NCI-H1092 treated with DMSO at 0.1 percent for 48 hours (cell line): ENCODE measurements at regions not wholly inside any gene's neighbourhood (a gene's known extent, or its start where the extent isn't known, plus 50 kb on each side); places are given as distances from the start of the nearest gene placed in this dataset.

Experiments used
- DNase-seq: peaks from one replicate; lab custom pipeline; 2025; lab: John Stamatoyannopoulos, UW

DNA sequence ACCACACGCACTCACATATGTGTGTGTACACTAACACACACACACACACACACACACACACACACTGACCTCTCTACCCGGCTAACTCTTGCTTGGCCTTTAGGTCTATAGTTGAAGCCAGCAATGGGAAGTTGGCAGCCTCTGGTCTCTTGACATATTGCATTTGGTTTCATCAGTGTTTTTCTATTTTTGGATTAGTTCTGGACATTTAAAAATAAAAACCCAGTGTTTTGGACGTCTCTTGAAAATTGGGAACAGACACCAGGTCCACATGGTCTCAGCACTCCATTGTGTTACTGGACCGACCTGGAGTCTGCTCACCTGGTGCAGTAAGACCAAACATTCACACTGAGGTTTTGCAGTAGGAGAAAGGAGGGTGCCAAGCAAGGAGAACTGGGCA is 50.4 kb upstream of the AFF3 start:
- DNase-seq: no peak

DNA sequence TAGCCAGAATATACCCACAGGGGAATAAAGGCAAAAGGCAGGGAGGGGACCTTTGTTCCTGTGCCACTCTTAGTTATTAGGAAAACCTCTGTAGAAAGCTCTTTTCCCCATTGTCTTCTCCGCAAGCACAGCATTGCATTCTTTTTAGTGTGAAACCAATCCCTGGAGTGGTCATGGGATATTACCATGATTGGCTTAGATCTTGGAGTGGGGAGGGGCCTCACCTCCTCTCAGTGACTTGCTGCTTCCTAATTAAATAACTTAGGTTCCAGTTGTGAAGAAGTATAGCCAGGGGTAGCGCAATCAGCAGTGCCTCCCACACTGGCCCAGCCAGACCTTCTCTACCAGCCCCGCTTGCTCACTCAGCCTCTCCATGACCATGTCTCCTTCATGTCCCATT is 49.9 kb upstream of the AFF3 start:
- DNase-seq: no peak
